HCT116 (cell line): ENCODE measurements at regions not wholly inside any gene's neighbourhood (a gene's known extent, or its start where the extent isn't known, plus 50 kb on each side); places are given as distances from the start of the nearest gene placed in this dataset.

Source experiments
- ATAC-seq: fragments of 200-7000 bp; cut with Tn5 transposase; 2 replicates; pipeline ENCODE4 v1.9.1; 2020; ENCODE audit warnings: mild to moderate bottlenecking, moderate library complexity
- BruUV-seq: library from RNA; stranded (reverse); fragments of 400-500 nt; replicated peaks from 2 replicates; lab custom pipeline; 2021; lab: Mats Ljungman, UMichigan
- CTCF ChIA-PET: fragments of 300-600 bp; sonication (Branson Sonifier 250); formaldehyde crosslinking; loops from one replicate; lab custom pipeline; 2021; ENCODE audit warnings: antibody characterized with exemption; lab: Charles Lee
- POLR2A ChIA-PET: fragments of 300-600, 350-600 bp; sonication (Branson Sonifier 250); formaldehyde crosslinking; loops from one replicate; lab custom pipeline; 2021; ENCODE audit warnings: antibody characterized with exemption; lab: Charles Lee
- RAD21 ChIA-PET, 2 experiments: fragments of 300-600 bp; sonication (Branson Sonifier 250); formaldehyde crosslinking; loops; one replicate each; lab custom pipeline; 2023; ENCODE audit warnings: low total read pairs in 2 of 2; ENCODE audit not compliant: uncharacterized antibody in 2 of 2, unreplicated experiment in 2 of 2, low non-redundant PET in 1 of 2; lab: Charles Lee
- DNase-seq: peaks from one replicate; pipeline ENCODE4 v3.0.0-alpha.2; 2010; ENCODE audit warnings: low read depth, low spot score
- H2AFZ ChIP-seq: fragments of 200-600 bp; shearing (Covaris generic), sonication (generic); 2 replicates; pipeline ENCODE4 v1.6.1; 2017; ENCODE audit warnings: low read depth, mixed run types, mixed read lengths, antibody characterized with exemption, low read length; ENCODE audit not compliant: poor library complexity, severe bottlenecking
- H3K27ac ChIP-seq: 2 replicates; pipeline ENCODE4 v1.5.1; 2012; ENCODE audit warnings: low read depth, low read length
- H3K27me3 ChIP-seq: fragments of 200-600 bp; sonication (generic); 2 replicates; pipeline ENCODE4 v1.6.1; 2016; ENCODE audit warnings: mixed run types, low read length, mixed read lengths; ENCODE audit not compliant: insufficient read depth
- H3K36me3 ChIP-seq, 2 experiments: fragments of 200-500 bp in 1 of 2; fragments of 200-600 bp in 1 of 2; sonication (Bioruptor generic) in 1 of 2; sonication (generic) in 1 of 2; 2 replicates each; pipeline versions ENCODE4 v1.5.1 to v1.6.1; 2014 to 2016; ENCODE audit warnings: low read length in 2 of 2, inconsistent platforms in 1 of 2, mixed read lengths in 1 of 2, mixed run types in 1 of 2; ENCODE audit not compliant: insufficient read depth in 2 of 2, control insufficient read depth in 1 of 2
- H3K4me1 ChIP-seq, 2 experiments: fragments of 200-600 bp in 1 of 2; sonication (generic) in 1 of 2; 2 replicates each; pipeline versions ENCODE4 v1.5.1 to v1.6.1; 2012 to 2017; ENCODE audit warnings: low read length in 2 of 2, inconsistent platforms in 1 of 2, mild to moderate bottlenecking in 1 of 2, mixed read lengths in 1 of 2, mixed run types in 1 of 2, moderate library complexity in 1 of 2; ENCODE audit not compliant: insufficient read depth in 2 of 2, control insufficient read depth in 1 of 2
- H3K4me2 ChIP-seq: fragments of 200-600 bp; sonication (generic); 2 replicates; pipeline ENCODE4 v1.6.1; 2017; ENCODE audit warnings: mixed run types, low read length, mixed read lengths
- H3K4me3 ChIP-seq, 2 experiments: fragments of 200-600 bp in 1 of 2; sonication (generic) in 1 of 2; replicated peaks in 1 of 2; 2 replicates each; pipeline ENCODE4 v1.5.1; 2011 to 2016; ENCODE audit warnings: low read length in 2 of 2, control low read depth in 1 of 2, low read depth in 1 of 2, mild to moderate bottlenecking in 1 of 2, mixed read lengths in 1 of 2, mixed run types in 1 of 2
- H3K79me2 ChIP-seq: fragments of 200-600 bp; sonication (generic); 2 replicates; pipeline ENCODE4 v1.6.1; 2017; ENCODE audit warnings: mild to moderate bottlenecking, mixed run types, low read length, moderate library complexity, mixed read lengths; ENCODE audit not compliant: insufficient read depth
- H3K9ac ChIP-seq: fragments of 200-600 bp; sonication (generic); 2 replicates; pipeline ENCODE4 v1.6.1; 2016; ENCODE audit warnings: low read length, mixed read lengths
- H3K9me2 ChIP-seq: fragments of 200-600 bp; sonication (generic), shearing (Covaris generic); 2 replicates; pipeline ENCODE4 v1.6.1; 2017; ENCODE audit warnings: mixed run types, mild to moderate bottlenecking, moderate library complexity; ENCODE audit not compliant: insufficient read depth
- H3K9me3 ChIP-seq, 2 experiments: fragments of 200-500 bp in 1 of 2; fragments of 200-600 bp in 1 of 2; sonication (Bioruptor generic) in 1 of 2; sonication (generic) in 1 of 2; 2 replicates each; pipeline ENCODE4 v1.6.1; 2014 to 2017; ENCODE audit warnings: low read length in 2 of 2, mixed read lengths in 2 of 2, inconsistent platforms in 1 of 2, low read depth in 1 of 2, mild to moderate bottlenecking in 1 of 2, mixed run types in 1 of 2, moderate library complexity in 1 of 2; ENCODE audit not compliant: control insufficient read depth in 1 of 2, insufficient read depth in 1 of 2
- H4K20me1 ChIP-seq: fragments of 200-600 bp; sonication (generic), shearing (Covaris generic); 2 replicates; pipeline ENCODE4 v1.6.1; 2017; ENCODE audit warnings: mixed run types, mild to moderate bottlenecking, moderate library complexity; ENCODE audit not compliant: insufficient read depth
- RAD21 ChIP-seq: IDR thresholded peaks from 2 replicates; pipeline ENCODE4 v1.6.1; 2012; ENCODE audit warnings: low read depth, mild to moderate bottlenecking
- SRF ChIP-seq: IDR thresholded peaks from 2 replicates; pipeline ENCODE4 v1.6.1; 2012; ENCODE audit warnings: low read depth
- ZFX ChIP-seq: fragments of 450-650 bp; IDR thresholded peaks from 2 replicates; pipeline ENCODE4 v1.6.1; 2017
- intact Hi-C: fragments of 100-400 bp; cut with micrococcal nuclease; formaldehyde crosslinking; loops from 2 replicates; pipeline ENCODE4 v1.10.0; 2022
- TF ChIP-seq, protein P1 (sequence below): IDR thresholded peaks from 2 replicates; pipeline ENCODE4 v1.6.1; 2011; ENCODE audit warnings: mild to moderate bottlenecking, low read length, moderate library complexity; ENCODE audit not compliant: insufficient replicate concordance; ENCODE audit errors: extremely low read depth

DNA sequence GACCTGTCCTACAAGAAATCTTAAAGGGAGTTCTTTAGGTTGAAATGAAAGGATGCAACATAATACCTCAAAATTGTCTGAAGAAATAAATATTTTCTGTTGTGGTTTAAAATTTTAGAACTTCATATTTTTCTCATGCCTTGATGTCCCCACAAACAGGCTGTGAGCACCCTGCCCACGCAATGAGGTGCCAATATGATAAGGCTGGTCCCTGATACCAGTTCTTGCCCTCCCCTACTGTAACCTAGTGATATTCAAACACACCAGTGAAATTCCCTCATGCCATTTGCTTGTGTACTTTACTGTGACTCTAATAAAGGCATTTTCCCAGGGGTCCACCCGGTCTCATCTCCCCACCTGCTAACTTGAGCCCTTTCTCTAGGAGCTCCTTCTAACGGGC lies 67.3 kb upstream of the SIRPG start (continued):
- TF ChIP-seq, protein P1, sequence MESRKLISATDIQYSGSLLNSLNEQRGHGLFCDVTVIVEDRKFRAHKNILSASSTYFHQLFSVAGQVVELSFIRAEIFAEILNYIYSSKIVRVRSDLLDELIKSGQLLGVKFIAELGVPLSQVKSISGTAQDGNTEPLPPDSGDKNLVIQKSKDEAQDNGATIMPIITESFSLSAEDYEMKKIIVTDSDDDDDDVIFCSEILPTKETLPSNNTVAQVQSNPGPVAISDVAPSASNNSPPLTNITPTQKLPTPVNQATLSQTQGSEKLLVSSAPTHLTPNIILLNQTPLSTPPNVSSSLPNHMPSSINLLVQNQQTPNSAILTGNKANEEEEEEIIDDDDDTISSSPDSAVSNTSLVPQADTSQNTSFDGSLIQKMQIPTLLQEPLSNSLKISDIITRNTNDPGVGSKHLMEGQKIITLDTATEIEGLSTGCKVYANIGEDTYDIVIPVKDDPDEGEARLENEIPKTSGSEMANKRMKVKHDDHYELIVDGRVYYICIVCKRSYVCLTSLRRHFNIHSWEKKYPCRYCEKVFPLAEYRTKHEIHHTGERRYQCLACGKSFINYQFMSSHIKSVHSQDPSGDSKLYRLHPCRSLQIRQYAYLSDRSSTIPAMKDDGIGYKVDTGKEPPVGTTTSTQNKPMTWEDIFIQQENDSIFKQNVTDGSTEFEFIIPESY, result no peak

DNA sequence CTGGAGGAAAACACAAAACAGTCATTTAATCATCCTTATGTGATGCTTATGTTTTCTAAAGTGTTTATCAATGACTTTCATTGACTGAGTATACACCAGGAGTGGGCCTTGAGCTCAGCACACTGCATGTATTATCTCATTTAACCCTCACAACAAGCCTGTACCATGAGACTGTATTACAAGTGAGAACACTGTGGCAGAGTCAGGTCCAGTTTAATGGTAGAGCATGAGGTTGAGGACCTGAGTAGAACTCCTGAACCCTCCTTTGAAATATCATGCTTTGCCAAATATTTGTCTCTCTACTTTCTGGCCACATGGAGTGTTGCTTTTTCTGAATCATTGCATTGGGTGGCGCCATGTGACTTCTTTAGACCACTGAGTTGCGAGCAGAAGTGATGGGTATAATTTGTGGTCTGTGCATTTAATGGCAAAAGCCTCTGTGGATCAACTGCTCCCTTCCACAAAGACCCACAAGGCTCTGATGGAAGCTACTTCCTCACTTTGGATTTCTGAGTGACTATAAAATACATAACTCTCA lies 65.0 kb upstream of the SIRPG start:
- H3K79me2 ChIP-seq, result no peaks in the 10 kb centered on the region
- H3K9me2 ChIP-seq, result no peaks in the 10 kb centered on the region
- no peaks in the 10 kb centered on the region for H4K20me1 ChIP-seq
- DNase-seq, result no peak
- no peak overlapping the region for H3K4me3 ChIP-seq
- H3K9me3 ChIP-seq, result no peaks in the 10 kb centered on the region
- ChIA-PET CTCF (no interaction called here), POLR2A (no interaction called here), RAD21 (no interaction called here)
- BruUV-seq, result no TSS peak
- no peak overlapping the region for H3K9ac ChIP-seq
- no peaks in the 10 kb centered on the region for H3K36me3 ChIP-seq
- TF ChIP-seq ZFX (no peak), RAD21 (peak; percentile 15; the same call in 1 of the 2 replicates), SRF (no peak)
- TF ChIP-seq, all 23 proteins: peak for 1
- Histone ChIP-seq H3K4me1 (peaks cover 0 to 21% of the 10 kb centered on the region in 2 experiments; a peak in 2 of 4 replicates), H3K27ac (no peak overlapping the region), H3K27me3 (peaks cover 17% of the 10 kb centered on the region; the same call in 1 of the 2 replicates), H3K4me2 (no peak overlapping the region), H2AFZ (no peak overlapping the region)
- intact Hi-C loops, result no loop called here
- ATAC-seq, result no peak
